DOHH2 (cell line): ENCODE measurements at regions not wholly inside any gene's neighbourhood (a gene's known extent, or its start where the extent isn't known, plus 50 kb on each side); places are given as distances from the start of the nearest gene placed in this dataset.

Experiments used
- CTCF ChIP-seq: fragments of 200-600 bp; sonication (generic); IDR thresholded peaks from one replicate; pipeline ENCODE4 v1.5.1; 2014; ENCODE audit warnings: antibody characterized with exemption, mild to moderate bottlenecking, low read depth, low read length; ENCODE audit not compliant: poor library complexity, severe bottlenecking
- EZH2phosphoT487 ChIP-seq: fragments of 200-600 bp; sonication (generic); IDR thresholded peaks from 2 replicates; pipeline ENCODE4 v1.6.1; 2017; ENCODE audit warnings: borderline replicate concordance, mild to moderate bottlenecking, antibody characterized with exemption, low read length, moderate library complexity, mixed read lengths

GRCh38 chr6:147106759-147107401 is 97.3 kb upstream of the STXBP5 start:
- TF ChIP-seq CTCF (no peak), EZH2phosphoT487 (no peak)
